ENCODE measurements at regions not wholly inside any gene's neighbourhood (a gene's known extent, or its start where the extent isn't known, plus 50 kb on each side); places are given as distances from the start of the nearest gene placed in this dataset.
A peak's percentile ranks its signal among the peaks of the same experiment; 100 is the strongest.

GRCh38 chr19:28245937-28246336 is 967.0 kb downstream of the UQCRFS1 start:
- no peak for DNase-seq

- DNase-seq = no peak
These were observed 968.0 kb downstream of the UQCRFS1 start for GRCh38 chr19:28244966-28245365.

GRCh38 chr19:28242317-28242927 is 970.5 kb downstream of the UQCRFS1 start:
- peak; percentile 23 for DNase-seq

GRCh38 chr19:28239270-28239669 is 973.7 kb downstream of the UQCRFS1 start:
- peak; percentile 14 for DNase-seq

GRCh38 chr19:28238270-28238820 is 974.6 kb downstream of the UQCRFS1 start:
- no peak for DNase-seq

- DNase-seq = no peak
These were observed 977.3 kb downstream of the UQCRFS1 start for GRCh38 chr19:28235606-28236125.

- DNase-seq = no peak
These were observed 978.3 kb downstream of the UQCRFS1 start for GRCh38 chr19:28234637-28235036.

- DNase-seq = no peak
These were observed 984.1 kb downstream of the UQCRFS1 start for GRCh38 chr19:28228854-28229253.

GRCh38 chr19:28224441-28224840 is 988.5 kb downstream of the UQCRFS1 start:
- no peak for DNase-seq

- DNase-seq = no peak
These were observed 991.2 kb downstream of the UQCRFS1 start for GRCh38 chr19:28221736-28222135.

- DNase-seq = no peak
These were observed 994.2 kb downstream of the UQCRFS1 start for GRCh38 chr19:28218728-28219127.

GRCh38 chr19:28217022-28217421 is 995.9 kb downstream of the UQCRFS1 start:
- no peak for DNase-seq

- no peak for DNase-seq
These were observed 999.4 kb downstream of the UQCRFS1 start for GRCh38 chr19:28213470-28214082.

GRCh38 chr19:28210886-28211285 is 1002.1 kb downstream of the UQCRFS1 start:
- DNase-seq = no peak

GRCh38 chr19:28208745-28209144 is 1004.2 kb downstream of the UQCRFS1 start:
- no peak for DNase-seq

GRCh38 chr19:28207244-28207643 is 1005.7 kb downstream of the UQCRFS1 start:
- DNase-seq = no peak

- DNase-seq = no peak
These were observed 1011.4 kb downstream of the UQCRFS1 start for GRCh38 chr19:28201462-28201943.

GRCh38 chr19:28199323-28199722 is 1013.6 kb downstream of the UQCRFS1 start:
- DNase-seq = no peak

- DNase-seq = no peak
These were observed 1016.0 kb downstream of the UQCRFS1 start for GRCh38 chr19:28196961-28197360.

- DNase-seq = no peak
These were observed 1016.9 kb downstream of the UQCRFS1 start for GRCh38 chr19:28196101-28196500.

GRCh38 chr19:28185646-28186045 is 1027.3 kb downstream of the UQCRFS1 start:
- DNase-seq = no peak

GRCh38 chr19:28184997-28185396 is 1028.0 kb downstream of the UQCRFS1 start:
- no peak for DNase-seq

- no peak for DNase-seq
These were observed 1036.8 kb downstream of the UQCRFS1 start for GRCh38 chr19:28176193-28176592.

GRCh38 chr19:28171983-28172382 is 1041.0 kb downstream of the UQCRFS1 start:
- DNase-seq = no peak
